Fibroblast of villous mesenchyme (primary cell): ENCODE measurements at regions not wholly inside any gene's neighbourhood (a gene's known extent, or its start where the extent isn't known, plus 50 kb on each side); places are given as distances from the start of the nearest gene placed in this dataset.

Experiments
- DNase-seq: peaks from one replicate; pipeline ENCODE4 v3.0.0-alpha.2; 2010; ENCODE audit warnings: low read depth
- H3K4me3 ChIP-seq: 2 replicates; pipeline ENCODE4 v1.5.1; 2011; ENCODE audit warnings: low read depth, mild to moderate bottlenecking, low read length
- TF ChIP-seq, protein P1 (sequence below): IDR thresholded peaks from 2 replicates; pipeline ENCODE4 v1.5.1; 2012; ENCODE audit warnings: low read depth, mild to moderate bottlenecking, low read length; ENCODE audit not compliant: insufficient read depth

- no peak overlapping the region for H3K4me3 ChIP-seq
- TF ChIP-seq, protein P1, sequence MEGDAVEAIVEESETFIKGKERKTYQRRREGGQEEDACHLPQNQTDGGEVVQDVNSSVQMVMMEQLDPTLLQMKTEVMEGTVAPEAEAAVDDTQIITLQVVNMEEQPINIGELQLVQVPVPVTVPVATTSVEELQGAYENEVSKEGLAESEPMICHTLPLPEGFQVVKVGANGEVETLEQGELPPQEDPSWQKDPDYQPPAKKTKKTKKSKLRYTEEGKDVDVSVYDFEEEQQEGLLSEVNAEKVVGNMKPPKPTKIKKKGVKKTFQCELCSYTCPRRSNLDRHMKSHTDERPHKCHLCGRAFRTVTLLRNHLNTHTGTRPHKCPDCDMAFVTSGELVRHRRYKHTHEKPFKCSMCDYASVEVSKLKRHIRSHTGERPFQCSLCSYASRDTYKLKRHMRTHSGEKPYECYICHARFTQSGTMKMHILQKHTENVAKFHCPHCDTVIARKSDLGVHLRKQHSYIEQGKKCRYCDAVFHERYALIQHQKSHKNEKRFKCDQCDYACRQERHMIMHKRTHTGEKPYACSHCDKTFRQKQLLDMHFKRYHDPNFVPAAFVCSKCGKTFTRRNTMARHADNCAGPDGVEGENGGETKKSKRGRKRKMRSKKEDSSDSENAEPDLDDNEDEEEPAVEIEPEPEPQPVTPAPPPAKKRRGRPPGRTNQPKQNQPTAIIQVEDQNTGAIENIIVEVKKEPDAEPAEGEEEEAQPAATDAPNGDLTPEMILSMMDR: no peak
Measured at GRCh38 chr18:42458226-42458625, 503.2 kb downstream of the PIK3C3 start.

DNA sequence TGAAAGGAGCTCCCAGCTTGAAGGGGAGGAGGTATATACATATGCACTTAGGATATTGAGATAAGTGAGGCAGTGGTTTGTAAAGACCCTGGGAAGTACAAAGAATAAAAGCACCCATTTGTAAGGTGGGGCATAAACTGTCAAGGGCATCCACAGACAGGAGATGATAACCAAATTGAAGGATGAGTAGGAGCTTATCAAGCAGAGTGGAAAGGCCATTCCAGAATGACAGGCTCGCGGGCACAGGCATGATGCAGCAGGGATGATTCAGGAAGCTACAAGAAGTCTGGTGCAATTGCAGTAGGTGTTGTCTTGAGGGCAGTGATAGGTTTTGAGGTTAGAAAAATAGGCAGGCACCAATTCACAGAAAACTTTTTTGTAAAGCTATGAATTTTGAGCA lies 504.8 kb downstream of the PIK3C3 start:
- TF ChIP-seq, protein P1: no peak
- no peak for DNase-seq
- no peak overlapping the region for H3K4me3 ChIP-seq

More at GRCh38 chr18:42458226-42458625, 503.2 kb downstream of the PIK3C3 start:
- DNase-seq: no peak

- no peak overlapping the region for H3K4me3 ChIP-seq
- DNase-seq: no peak
- TF ChIP-seq, protein P1: no peak
Measured at GRCh38 chr18:42471885-42472284, 516.9 kb downstream of the PIK3C3 start.

DNA sequence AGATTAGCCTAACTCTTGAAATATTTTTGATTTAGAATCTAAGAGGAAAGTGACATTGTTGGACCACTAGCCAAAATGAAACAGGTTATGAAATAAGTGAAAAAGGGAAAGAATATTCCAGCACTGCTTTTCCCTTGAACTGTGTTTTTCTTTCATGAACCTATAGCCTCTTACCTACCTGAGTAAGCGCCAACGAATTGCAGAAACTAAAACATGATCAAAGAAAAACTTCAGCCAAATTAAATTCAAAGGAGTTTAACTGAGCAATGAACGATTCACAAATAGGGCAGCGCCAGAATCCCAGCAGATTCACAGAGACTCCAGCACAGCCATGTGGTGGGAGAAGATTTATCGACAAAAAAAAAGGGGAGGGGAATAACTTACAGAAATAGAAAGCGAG lies 518.6 kb downstream of the PIK3C3 start:
- TF ChIP-seq, protein P1: no peak
- no peak overlapping the region for H3K4me3 ChIP-seq
- no peak for DNase-seq

DNA sequence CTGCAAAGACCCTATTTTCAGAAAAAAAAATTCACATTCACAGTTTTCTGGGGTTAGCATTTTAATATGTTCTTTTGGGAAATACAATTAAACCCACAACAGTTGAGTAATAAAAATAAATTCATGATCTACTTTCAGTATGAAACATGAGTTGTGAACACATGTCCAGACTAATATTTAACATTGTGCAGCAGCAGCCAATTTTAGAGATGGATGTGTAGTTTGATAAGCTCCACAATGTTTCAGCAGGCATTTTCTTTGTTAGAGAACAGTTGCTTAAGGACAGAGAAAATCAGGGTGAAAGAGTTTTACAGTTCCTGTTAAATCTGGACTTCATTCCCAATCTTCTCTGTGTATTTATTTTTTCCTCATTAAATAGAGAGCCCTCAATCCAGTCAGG lies 519.5 kb downstream of the PIK3C3 start:
- DNase-seq: no peak
- TF ChIP-seq, protein P1: no peak
- H3K4me3 ChIP-seq: no peak overlapping the region

GRCh38 chr18:42475157-42475556 lies 520.1 kb downstream of the PIK3C3 start:
- TF ChIP-seq, protein P1: no peak
- no peak for DNase-seq
- H3K4me3 ChIP-seq: no peak overlapping the region

DNA sequence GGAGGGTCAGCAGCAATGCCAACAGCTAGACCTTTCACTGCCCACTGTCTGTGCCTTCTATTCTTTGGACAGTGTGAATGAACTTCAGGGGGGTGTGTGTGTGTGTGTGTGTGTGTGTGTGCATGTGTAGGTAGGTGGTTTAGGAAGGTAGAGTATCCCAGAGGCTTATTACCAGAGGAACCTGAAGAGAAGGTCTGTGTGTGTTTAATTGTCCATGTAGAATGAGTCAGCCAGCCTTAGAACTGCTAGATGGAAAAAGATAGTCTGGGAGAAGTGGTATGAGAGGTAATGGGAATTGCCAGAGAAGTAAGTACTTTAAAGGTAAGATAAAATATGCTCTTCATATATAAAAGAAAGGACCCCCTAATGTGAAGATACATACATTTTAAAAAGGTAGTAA lies 522.2 kb downstream of the PIK3C3 start:
- DNase-seq: no peak
- H3K4me3 ChIP-seq: no peak overlapping the region
- TF ChIP-seq, protein P1: no peak
